HG02870 (cell line): ENCODE measurements at regions not wholly inside any gene's neighbourhood (a gene's known extent, or its start where the extent isn't known, plus 50 kb on each side); places are given as distances from the start of the nearest gene placed in this dataset.

Experiments
- ATAC-seq: cut with Tn5 transposase; IDR thresholded peaks from one replicate; pipeline ENCODE4 v1.9.1; 2021; ENCODE audit warnings: mild to moderate bottlenecking, moderate library complexity; ENCODE audit not compliant: unreplicated experiment

DNA sequence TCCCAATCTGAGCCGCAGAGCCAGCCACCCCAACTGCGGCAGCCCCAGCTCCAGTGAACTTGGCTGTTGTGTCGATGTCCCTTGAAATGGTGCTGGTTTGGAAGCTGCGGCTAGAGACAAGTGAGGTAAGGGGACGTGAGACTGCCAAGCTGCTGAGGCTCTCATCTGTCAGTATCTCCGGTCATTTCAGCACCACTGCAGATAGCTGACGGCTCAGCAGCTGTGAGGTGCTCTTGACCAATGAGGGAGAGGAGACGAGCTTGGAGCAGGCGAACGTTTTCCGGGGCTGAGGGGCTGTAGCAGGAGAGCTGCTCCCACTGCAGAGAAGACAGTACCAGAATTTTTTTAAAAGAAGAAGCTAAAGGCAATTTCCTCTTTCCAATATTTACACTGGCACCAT, 175.5 kb upstream of the CASK start:
- no peak for ATAC-seq

DNA sequence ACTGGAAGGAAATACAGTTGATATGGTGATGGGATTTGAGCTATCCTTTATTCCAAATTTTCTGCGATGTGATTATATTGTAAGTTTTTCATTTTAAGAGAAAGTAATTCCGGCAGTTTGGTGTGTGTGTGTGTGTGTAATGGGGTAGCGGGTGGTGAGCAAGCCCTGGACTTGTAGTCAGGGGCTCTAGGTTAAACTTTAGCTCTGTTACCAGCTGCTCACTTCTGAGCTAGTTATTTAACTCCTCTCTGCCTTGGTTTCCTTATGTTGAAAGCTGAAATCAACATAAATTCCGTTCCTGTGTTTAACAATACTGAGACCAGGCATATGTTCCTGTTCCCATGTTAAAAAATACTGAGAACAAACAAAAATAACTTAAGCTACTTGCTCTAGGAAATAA, 174.1 kb upstream of the CASK start:
- no peak for ATAC-seq

DNA sequence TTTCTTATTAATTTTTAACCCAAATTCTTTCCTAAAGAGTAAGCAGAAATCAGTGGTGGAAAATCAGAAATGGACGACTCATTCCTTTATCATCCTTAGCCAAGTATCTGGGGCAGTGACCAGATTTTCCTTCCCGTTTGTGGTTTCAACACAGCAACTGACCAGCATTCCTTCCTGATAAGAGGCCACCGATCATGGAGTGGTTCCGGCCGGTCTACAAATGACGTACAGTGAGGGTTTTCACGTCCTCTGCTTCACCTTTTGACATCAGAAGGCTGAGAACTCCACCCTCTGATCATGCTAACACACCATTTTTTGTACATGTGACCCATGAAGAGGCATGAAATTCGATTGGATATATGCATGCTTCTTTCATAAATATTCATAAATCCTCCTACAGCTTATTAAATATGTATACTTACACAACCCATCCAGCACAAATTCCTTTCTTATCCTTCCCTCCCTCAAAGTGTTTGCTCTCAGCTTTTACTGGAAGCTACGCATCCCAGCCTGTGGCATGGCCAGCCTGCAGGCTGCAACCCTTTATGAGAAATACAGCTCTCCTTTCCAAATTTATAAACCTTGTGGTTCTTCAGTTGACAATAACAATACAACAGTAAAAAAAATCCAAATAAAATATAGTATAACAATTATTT, 173.0 kb upstream of the CASK start:
- no peak for ATAC-seq

DNA sequence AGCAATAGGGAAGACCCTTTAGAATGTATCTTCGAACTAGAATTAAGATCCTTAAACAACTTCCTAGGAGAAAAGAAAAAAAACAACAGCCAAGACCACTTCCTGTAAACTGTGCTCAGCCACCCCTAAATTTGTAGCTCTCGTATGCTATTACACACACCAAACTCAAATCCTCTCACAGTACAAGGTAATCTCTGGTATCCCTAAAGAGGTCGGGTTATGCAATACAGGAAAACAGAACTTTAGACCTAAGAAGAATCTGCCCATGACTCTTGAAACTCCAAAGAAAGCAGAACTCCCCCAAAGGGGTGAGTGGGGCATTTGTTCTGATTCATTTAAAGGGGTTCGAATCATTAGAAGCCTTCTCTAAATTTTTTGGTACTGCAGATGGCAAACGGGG, 170.9 kb upstream of the CASK start:
- no peak for ATAC-seq

DNA sequence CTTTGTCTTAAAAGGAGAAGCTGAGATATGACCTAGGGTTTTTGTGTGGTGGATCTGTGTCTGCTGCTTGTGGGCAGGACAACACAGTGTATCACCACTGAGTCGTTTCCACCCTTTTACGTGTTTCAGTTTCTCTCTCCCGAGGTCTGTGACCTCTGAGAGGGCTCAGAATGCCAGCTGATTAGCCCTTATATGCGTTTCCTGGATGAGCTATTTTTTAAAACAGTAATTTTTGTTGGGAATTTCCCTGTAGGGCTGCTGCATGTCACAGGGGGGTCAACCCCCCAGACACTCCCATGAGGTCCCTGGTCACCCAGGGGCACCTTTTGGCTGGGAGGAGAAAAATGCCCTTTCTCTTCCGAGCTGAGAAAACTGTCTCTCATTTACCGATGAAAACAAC, 170.4 kb upstream of the CASK start:
- no peak for ATAC-seq

DNA sequence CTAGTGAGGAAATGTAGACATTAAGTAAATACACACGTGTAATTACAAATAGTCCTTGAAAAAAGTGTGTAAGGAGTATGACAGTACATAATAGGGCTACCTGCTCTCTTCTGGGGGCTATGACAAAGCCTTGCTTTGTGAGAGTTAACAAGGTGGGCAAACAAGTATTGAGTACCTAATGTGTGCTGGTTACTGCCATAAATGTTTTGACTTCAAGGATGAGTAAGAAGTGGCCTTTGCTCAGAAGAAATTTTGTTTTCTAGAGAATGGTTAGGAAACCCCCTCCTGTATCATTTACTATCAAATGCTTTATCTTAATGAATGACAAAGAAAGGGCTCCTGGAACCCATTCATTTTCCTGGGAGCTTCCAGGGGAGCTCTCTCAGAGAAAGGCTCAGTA, 167.0 kb upstream of the CASK start:
- no peak for ATAC-seq

DNA sequence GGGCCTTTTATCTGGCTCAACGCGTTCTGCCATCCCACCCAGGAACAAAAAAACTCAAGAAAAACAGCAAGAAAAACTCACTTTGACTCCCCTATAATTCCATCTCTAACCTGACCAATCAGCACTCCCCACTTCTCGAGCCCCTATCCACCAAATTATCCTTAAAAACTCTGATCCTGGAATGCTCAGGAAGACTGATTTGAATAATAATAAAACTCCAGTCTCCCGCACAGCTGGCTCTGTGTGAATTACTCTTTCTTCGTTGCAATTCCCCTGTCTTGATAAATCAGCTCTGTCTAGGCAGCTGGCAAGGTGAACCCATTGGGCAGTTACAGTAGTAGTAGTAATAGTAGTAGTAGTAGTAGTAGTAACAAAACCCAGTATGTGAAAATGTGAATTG, 165.7 kb upstream of the CASK start:
- no peak for ATAC-seq

DNA sequence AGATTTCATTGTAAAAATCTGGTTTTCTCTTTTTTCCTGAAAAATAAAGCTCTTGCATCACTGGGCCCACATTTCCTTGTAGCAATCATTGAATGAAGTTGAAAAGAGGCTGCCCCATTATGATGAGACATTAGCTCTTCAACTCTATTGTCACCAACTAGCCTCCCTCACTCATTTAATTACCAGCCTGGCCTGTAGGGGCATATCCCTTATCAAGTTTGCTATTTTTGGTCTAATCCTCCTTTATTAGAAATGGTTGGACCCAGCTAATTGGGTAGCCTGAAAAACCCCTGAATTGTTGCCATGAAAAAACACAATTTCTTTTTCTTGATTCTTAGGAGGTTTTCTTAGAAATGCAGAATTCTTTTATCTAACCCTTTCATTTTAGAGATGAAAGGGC, 164.6 kb upstream of the CASK start:
- no peak for ATAC-seq

DNA sequence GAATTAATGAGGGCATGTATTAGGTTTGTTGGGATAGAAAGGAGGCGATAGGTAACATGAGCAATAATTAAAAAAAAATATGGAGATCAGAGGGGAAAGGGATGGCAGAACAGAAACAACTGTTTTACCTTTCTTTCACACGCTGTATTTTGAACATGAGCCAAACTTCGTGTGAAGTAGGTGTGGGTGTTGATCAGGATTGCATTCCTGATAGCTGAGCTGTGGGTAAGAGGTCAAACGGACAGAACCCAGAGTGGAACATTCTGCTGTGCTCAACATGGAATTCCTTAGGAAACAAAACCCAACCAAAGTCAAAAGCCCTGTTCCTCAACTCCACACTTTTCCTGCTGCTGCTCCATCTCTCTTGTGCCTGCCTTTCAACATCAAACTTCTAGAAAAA, 162.5 kb upstream of the CASK start:
- ATAC-seq, result no peak

DNA sequence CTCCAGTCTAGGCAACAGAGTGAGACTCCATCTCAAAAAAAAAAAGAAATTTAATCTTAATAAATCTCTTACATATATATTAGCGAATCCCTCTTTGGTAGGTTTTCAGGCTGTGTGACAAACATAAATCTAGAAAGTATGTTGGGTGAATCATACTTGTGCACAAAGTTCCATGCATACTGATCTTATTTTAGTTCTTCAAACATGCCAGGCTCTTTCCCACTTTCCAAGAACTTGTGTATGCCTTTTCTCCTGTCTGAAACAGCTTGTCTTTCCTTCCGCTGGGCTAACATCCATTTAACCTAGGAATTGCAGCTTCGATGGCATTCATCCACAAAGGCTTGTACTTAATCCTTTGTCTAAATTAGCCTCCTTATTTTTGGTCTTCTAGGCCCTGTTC, 156.6 kb upstream of the CASK start:
- ATAC-seq, result no peak

DNA sequence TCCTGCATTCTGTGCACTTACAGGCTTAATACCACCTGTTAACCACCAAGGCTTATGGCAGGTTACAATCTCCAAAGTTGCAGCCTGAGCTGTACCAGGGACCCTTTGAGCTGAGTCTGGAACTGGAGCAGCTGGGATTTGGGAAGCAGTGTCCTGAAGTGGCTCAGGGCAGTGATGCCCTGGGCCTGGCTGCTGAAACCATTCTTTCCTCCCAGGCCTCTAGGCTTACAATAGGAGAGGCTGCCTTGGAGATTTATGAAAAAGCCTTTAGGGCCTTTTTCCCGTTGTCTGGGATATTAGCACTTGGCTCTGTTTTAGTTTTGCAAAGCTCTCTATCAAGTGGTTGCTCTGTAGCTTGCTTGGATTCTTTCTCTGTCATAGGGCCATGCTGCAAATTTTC, 154.3 kb upstream of the CASK start:
- no peak for ATAC-seq

DNA sequence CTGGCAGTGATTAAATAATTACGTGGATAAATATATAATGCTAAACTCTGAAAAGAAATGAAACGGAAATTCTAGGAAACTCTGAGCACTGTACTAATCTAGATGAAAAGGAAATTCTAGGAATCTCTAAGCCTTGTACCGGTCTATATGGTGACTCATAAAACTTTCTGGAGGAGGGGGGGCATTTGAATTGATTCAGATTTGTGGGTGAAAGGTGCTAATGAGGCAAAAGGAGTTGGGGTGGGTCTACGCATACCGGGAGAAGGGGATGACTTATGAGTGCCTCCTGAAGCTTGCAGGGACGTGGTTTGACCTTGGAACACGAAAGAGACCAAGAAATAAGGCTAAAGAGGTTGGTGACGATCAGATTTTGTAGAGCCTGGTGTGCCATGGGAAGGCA, 151.7 kb upstream of the CASK start:
- no peak for ATAC-seq

DNA sequence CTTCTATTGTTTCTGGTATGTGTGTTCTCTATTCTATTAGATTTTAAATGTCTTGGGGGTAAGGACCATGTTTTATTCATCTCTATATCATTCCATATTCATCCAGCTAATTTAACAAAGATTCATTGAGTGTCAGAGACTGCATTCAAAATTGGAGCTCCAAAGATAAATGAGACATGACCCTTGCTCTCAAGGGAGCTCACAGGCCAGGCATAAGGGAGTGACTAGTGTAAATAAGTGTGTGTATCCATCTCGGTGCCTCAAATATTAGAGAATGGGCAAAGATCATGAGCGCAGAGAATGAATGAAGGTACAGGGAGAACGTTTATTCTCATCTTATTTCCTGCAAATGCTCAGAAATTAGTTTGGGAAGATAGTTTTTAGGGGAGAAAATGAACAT, 150.1 kb upstream of the CASK start:
- no peak for ATAC-seq

DNA sequence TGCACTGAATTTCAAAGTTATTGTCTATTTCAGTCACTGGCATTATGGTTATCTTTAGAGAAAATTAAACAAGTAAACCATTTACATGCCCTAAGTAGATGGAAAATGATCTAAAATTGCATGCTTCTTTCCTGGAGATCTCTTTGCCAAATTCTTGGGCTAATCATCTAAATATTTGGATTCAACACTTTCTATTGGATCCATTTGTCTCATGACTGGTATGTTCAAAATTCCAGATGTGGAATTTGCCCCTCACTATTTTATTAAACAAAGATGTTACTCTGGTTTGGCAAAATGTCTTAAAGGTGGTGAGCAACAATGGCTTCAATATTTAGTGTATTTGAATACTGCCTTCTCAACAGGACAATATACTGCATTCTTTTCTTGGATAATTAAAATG, 147.5 kb upstream of the CASK start:
- ATAC-seq, result no peak

DNA sequence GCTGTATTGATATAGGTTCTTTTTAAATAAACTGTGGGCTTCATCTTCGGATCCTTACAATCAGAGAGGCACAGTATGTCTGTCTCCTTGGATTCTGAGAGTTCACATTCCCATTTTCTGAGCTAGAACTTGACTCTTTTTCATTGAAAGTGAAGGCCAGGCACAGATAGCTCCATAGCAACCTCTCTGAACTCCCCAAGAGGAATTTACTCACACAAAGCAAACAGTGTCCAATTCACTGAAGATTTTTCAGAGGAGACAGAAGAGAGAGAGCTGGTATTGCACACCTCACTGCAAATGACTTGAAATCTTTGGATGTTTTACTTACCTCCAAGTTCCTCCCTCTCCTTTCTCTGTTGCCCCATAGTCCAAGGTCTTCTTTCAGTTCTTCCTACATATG, 130.9 kb upstream of the CASK start:
- ATAC-seq, result no peak

DNA sequence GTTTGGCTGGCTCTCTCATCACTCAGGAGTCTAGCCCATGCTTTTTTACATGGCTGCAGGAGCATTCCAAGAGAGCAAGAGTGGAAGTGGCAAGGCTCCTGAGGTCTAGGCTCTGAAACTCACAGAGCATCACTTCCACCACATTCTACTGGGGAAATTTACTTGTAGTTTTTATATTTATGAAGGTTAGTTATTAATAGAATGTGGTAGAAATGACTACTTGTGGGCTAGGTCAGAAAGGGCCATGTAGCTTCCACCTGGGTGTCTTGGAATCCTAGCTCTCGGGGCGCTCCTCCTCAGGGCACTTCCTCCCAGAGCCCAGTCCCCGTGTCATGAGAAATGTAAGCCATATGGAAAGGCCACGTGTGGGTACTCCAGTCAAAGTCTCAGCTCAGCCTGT, 127.0 kb upstream of the CASK start:
- no peak for ATAC-seq

DNA sequence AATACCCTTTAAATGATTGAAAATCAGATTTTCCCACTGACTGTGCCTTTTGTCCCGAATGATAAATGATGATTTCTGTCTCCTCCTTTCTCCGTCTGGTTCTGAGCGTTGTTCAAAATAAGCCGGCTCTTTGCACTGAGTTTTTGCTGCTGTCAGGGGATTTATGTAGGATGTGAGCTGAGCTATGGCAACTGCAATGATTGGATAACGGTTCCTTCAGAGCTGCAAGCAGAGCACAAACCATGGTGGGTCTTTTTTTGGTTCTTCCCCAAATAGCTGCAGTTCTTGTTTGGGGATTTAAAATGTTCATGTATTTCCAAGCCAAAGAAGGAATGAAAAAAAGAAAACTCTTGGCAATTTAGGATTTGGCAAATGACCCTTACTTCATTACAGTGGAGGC, 124.5 kb upstream of the CASK start:
- ATAC-seq, result no peak

DNA sequence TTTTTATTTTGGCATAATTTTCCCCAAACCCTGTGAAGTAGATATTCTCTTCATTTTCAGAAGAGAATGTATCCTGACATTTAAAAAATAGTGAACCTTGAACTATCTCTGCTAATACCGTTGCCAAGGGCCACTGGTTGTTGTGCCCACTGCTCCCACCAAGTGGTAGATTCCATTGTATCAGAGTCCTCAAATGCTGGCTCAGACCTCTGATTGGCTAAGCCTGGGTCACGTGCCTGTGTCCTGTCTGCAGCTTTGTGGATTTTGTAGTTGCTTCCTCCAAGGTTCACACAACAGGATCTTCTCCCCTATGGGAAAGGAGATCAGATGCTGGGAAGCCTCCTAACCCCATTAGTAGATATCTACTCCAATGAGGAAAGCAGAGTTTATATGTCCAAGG, 104.8 kb upstream of the CASK start:
- no peak for ATAC-seq

DNA sequence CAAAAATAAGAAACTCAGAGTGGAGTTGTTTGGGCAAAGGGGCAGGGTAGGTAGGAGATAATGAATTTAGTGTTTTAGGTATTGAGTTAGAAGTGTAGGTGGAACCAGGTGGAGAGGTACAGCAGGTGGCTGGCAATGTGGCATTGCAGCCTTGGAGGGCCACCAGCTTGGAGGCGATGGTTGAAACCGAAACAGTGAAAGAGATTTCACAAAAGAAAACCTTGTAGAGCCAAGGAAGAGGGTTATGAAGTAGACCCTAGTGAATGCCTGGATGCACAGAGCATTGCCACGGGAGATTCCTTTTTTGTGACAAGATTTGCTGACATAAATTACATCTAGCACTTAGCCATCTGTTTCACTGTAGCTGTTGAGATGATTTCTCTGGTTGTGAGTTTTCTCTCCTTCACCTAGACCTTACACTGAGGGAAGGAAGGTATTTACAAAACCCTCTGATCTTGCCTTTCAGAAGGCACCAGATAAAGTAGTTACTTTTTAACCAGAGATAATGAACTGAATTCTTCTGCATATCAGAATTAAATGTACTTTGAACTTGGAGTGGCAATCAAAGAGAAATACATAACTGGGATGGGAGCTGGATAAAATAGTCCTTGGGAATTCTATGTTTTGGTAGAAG, 104.1 kb upstream of the CASK start:
- ATAC-seq, result no peak

DNA sequence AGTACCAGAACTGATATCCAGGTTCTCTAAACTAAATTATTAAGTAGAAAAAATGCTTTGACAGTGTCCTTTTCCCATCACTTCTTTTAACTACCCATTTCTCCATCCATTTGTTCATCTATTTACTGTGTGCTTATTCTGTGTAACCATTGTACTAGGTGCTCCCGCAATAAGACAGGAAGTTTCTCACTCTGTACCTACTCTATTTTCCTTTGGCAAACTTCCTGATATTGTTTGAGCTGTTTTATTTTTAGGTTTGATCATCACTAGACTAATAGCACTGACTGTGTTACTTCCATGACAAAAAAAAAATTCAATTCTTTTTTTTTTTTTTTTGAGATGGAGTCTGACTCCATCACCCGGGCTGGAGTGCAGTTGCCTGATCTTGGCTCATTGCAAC, 102.5 kb upstream of the CASK start:
- no peak for ATAC-seq

DNA sequence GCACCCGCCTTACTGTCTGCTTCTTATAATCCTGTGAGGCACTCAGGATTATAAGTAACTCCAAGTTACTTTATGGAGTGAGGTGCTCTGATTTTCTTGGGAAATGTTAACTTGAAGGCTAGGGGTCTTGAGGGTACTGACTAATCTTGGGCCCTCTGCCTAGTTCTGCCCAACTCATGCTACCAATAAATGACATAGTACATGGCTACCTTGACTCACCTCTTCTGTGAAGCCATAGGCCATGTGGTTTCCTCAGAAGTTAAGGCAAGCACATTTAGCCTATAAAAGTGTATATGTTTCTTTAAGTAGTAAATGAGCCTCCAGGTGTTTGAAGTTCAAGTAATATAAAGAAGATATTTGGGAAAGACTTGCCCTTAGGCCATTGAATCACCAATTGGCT, 99.8 kb upstream of the CASK start:
- no peak for ATAC-seq

DNA sequence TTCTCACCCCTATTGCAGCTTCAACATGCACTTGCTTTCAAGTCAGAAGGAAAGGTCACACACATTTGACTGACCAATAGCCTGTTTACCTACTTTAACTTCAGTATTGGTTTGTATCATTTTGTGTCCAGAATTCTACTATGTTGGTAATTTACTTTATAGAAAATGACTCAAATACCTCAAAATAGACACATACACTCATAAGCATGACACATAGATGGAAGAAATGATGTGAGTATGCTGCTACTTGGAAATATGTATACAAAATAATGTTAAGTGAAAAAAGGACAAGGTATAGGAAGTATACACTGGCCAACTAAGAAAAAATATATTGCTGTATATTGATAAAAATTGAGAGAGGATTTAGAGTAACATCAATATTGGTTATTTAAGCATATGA, 98.8 kb upstream of the CASK start:
- no peak for ATAC-seq

DNA sequence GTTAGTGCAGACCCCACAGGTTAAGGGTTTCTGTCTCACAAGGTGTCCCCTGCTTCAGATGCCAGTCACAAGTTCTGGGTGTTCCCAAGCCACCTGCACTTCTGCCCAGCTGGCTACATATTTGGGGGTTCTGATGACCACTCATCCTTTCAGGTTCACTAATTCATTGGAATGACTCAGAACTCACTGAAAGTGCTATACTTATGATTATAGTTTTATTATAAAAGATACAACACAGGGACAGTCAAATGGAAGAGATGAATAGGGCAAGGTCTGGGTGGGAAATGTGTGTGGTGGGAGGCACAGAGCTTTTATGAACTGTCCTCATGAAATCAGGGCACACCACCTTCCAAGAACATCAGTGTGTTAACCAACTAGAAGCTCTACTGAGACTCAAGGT, 97.7 kb upstream of the CASK start:
- no peak for ATAC-seq
